Suppressor macrophage treated with lipopolysaccharide for 1 hour (primary cell): ENCODE measurements at regions not wholly inside any gene's neighbourhood (a gene's known extent, or its start where the extent isn't known, plus 50 kb on each side); places are given as distances from the start of the nearest gene placed in this dataset.
"Not testable (repeated sequence)": the region's sequence is repeated elsewhere in the genome, so short reads cannot be mapped to it uniquely, and the experiment has no call there.

Experiments
- DNase-seq, 3 donors: peaks; one replicate each; pipeline ENCODE4 v3.0.0-alpha.2; 2020 to 2022

DNA sequence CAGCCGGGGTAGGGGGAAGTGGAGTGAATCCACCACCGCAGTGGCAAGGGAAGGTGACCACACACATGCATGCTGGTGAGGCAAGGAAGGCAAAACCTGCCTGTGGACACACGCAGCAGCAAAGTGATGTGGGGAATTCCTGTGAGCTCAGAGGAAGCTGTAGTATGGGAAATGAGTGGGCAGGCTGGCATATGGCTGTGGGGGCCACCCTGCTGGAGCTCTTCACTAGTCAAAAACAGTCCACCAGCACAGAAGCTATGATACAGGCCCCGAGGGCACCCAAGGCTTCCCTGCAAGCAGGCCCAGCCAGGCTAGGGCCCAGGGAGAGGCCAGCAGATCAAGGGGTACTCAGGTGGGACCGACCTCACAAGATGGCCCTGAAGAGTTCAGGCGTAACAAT, 239.1 kb downstream of the CHM start:
- DNase-seq, result peak in 1 of 3 donors; percentile 0

- not testable (repeated sequence) for DNase-seq
These were observed 275.0 kb downstream of the CHM start for GRCh38 chrX:85772391-85772790.

- no peak for DNase-seq
These were observed 281.7 kb downstream of the CHM start for GRCh38 chrX:85765651-85766050.

DNA sequence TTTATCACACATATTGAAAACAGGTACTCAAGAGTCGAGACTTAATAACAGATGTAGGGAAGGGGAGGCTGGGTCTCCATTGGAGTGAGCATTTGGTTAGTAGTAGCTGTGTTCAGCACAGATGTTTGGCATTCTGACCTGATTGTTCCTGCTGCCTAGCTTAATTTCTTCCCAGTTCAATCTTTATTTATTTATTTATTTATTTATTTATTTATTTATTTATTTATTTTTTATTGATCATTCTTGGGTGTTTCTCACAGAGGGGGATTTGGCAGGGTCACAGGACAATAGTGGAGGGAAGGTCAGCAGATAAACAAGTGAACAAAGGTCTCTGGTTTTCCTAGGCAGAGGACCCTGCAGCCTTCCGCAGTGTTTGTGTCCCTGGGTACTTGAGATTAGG, 324.3 kb downstream of the CHM start:
- not testable (repeated sequence) for DNase-seq

DNA sequence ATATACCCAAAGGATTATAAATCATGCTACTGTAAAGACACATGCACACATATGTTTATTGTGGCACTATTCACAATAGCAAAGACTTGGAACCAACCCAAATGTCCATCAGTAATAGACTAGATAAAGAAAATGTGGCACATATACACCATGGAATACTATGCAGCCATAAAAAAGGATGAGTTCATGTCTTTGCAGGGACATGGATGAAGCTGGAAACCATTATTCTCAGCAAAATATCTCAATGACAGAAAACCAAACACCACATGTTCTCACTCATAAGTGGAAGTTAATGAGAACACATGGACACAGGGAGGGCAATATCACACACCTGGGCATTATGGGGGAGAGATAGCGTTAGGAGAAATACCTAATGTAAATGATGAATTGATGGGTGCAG, 323.8 kb upstream of the POF1B start:
- DNase-seq, result not testable (repeated sequence)

DNA sequence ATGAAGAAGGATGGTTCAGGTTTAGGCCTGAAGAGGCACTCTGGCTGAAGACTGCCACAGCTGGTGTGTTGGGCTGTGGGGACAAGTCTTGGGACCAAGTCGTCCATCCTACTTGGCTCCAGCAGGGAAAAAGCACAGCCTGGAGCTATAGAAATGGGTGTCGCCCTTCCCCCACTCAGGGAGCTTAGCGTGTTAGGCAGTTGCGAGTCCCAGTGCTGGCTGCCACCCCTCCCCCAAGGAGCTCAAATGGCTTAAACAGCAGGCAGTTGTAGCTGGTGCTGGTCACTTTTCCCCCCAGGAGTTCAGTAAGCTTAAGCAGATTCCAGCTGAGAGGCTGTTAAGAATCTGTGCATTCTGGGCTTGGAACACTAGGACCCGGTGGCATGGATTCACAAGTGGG, 319.5 kb upstream of the POF1B start:
- DNase-seq, result no peak

- DNase-seq, result no peak
These were observed 306.4 kb upstream of the POF1B start for GRCh38 chrX:85685843-85686242.

GRCh38 chrX:85666471-85666870, 287.0 kb upstream of the POF1B start:
- no peak for DNase-seq

GRCh38 chrX:85663970-85664369, 284.5 kb upstream of the POF1B start:
- not testable (repeated sequence) for DNase-seq

GRCh38 chrX:85630901-85631300, 251.4 kb upstream of the POF1B start:
- DNase-seq, result no peak

GRCh38 chrX:85627363-85627762, 247.9 kb upstream of the POF1B start:
- peak in 2 of 3 donors; percentile 1 to 11 for DNase-seq

- no peak for DNase-seq
These were observed 243.2 kb upstream of the POF1B start for GRCh38 chrX:85622635-85623034.

- DNase-seq, result no peak
These were observed 241.0 kb upstream of the POF1B start for GRCh38 chrX:85620466-85620865.

GRCh38 chrX:85619962-85620361, 240.5 kb upstream of the POF1B start:
- no peak for DNase-seq

DNA sequence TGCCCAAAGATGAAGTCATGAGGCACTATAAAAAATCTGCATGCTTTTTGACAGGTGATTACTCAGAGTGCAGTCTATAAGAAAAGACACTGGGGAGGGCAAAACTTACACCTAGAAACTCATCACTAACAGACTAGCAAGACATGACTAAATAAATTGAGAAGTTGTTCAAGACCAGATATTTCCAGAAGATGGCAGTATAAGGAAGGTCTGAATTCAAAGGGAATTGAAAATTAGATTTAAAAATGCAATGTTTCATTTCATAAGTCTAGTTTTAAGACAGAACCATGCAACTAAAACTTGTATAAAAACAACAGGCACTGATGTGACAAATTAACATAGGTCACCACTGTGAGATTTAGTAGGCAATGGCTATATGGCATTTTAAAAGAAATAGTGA, 232.5 kb upstream of the POF1B start:
- DNase-seq, result peak in 1 of 3 donors; percentile 16

- no peak for DNase-seq
These were observed 213.5 kb upstream of the POF1B start for GRCh38 chrX:85592980-85593379.

GRCh38 chrX:85591536-85591935, 212.1 kb upstream of the POF1B start:
- no peak for DNase-seq

DNA sequence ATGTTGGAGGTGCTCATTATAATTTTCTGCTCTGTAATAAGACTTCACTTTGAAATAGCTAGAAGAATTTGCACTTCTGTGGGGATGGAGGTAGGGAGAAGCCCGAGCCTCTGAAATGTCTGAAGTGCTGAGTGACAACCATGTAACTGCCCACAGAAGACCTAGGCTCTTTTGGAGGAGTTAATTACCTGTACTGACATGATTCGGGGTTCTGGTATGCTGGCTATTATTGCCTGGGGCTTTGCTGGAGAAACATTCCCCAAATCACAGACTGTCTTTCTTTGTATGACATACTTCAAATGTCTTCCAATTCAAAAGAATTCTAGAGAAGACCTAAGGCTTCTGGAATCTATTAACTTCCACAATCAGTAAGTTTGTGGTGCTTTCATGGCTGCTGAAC, 211.2 kb upstream of the POF1B start:
- DNase-seq, result no peak

- no peak for DNase-seq
These were observed 194.3 kb upstream of the POF1B start for GRCh38 chrX:85573801-85574200.

- no peak for DNase-seq
These were observed 191.0 kb upstream of the POF1B start for GRCh38 chrX:85570496-85570895.

- no peak for DNase-seq
These were observed 190.2 kb upstream of the POF1B start for GRCh38 chrX:85569686-85570085.

DNA sequence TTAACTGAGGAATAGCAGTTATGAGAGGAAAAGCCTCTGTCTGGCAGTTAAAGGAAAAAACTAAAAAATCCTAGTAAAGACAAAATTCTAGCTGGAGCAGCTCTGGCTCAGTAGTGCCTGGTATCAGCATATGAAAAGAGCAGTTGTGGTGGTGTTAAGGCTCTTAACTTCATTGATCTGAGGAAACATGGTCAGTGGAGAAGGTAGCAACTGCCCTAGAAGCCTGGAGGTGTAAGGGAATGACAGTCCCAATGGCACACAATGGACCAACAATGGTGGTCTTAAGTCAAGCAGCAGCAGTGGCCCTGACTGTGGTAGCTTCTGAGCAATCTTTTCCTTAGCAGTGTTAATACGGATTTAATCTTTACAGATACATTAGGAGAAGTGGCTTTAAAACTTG, 189.6 kb upstream of the POF1B start:
- no peak for DNase-seq

DNA sequence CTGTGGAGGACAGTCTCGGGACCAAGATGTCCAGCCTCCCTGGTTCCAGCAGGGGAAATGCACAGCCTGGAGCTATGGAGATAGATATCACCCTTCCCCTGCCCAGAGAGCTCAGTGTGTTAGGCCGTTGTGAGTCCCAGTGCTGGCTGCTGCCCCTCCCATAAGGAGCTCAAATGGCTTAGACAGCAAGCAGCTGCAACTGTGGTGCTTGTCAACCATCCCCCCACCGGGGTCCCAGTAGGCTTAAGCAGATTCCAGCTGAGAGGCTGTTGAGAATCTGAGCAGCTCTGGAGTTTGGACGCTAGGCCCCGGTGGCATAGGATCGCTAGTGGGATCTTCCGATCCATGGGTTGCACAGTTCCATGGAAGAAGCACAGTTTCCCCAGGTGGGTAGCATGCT, 181.8 kb upstream of the POF1B start:
- no peak for DNase-seq

DNA sequence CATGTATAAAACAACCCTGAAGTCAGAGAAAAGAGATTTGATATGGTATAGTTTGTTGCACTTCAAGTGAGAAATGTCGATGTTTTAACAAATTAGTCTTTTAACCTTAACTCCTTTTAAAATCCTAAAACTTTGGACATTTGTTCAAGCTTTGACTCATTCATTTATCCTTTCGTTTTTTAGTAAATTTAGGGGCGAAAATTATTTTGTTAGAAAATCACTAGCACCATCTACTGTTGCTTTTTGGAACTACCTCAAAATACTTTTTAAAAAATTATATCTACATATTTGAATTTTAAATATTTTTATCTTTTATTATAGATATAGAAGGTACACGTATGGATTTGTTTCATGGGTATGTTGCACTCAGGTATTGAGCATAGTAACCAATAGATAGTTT, 165.1 kb upstream of the POF1B start:
- DNase-seq, result peak in 1 of 3 donors; percentile 10

DNA sequence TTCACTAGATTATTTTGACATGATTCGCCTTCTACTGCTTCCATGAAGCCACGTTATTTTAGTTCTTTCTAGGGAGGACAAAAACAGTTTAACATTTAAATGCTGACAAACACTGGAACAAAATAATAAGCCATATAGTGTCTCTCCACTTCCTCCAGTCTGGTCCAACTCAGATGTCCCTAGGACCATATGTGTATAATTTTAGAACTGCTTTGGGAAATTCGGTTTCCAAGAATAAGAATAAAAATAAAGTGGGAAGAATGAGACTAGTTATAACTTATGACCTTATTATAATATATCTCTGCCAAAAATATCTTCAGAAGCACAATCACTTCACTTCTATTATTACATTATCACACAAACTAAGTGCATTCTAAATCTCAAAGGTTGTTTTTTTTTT, 164.4 kb upstream of the POF1B start:
- DNase-seq, result no peak

DNA sequence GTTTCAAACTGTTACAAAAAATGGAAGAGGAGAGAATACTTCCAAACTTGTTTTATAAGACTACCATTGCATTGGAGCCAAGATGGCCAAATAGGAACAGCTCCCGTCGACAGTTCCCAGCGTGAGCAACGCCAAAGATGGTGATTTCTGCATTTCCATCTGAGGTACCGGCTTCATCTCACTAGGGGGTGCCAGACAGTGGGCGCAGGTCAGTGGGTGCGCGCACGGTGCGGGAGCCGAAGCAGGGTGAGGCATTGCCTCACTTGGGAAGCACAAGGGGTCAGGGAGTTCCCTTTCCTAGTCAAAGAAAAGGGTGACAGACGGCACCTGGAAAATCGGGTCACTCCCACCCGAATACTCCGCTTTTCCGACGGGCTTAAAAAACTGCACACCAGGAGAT, 149.7 kb upstream of the POF1B start:
- DNase-seq, result not testable (repeated sequence)
